H1 (cell line): ENCODE measurements at regions not wholly inside any gene's neighbourhood (a gene's known extent, or its start where the extent isn't known, plus 50 kb on each side); places are given as distances from the start of the nearest gene placed in this dataset.

Experiments used
- CTCF ChIA-PET: fragments of 300-600 bp; sonication (Branson Sonifier 250); formaldehyde crosslinking; loops from one replicate; lab custom pipeline; 2021; ENCODE audit not compliant: partially characterized antibody; lab: Charles Lee
- POLR2A ChIA-PET: fragments of 300-600 bp; sonication (Branson Sonifier 250); formaldehyde crosslinking; loops from one replicate; lab custom pipeline; 2021; ENCODE audit warnings: inconsistent platforms; ENCODE audit not compliant: partially characterized antibody; lab: Charles Lee
- DNase-seq, 2 experiments: peaks; one replicate each; pipeline versions ENCODE4 v3.0.0 to v3.0.0-alpha.2; 2010 to 2022; ENCODE audit warnings: low spot score in 2 of 2, low read depth in 1 of 2, mixed read lengths in 1 of 2
- FAIRE-seq: peaks from 2 replicates; lab custom pipeline; 2011; peaks lifted over from hg19 to GRCh38; lab: Jason Lieb, UNC
- H2AFZ ChIP-seq: 2 replicates; pipeline ENCODE4 v1.8.1; 2012; ENCODE audit warnings: low read length, inconsistent platforms
- H2AK5ac ChIP-seq: 2 replicates; pipeline ENCODE4 v1.6.1; 2013; ENCODE audit warnings: low read depth, low read length
- H2BK120ac ChIP-seq: replicated peaks from 2 replicates; pipeline ENCODE3; 2013; ENCODE audit warnings: low read depth, low read length, inconsistent platforms
- H2BK12ac ChIP-seq: 2 replicates; pipeline ENCODE4 v1.6.1; 2013; ENCODE audit warnings: low read depth, low read length
- H2BK15ac ChIP-seq: 2 replicates; pipeline ENCODE4 v1.6.1; 2013; ENCODE audit warnings: low read length
- H2BK20ac ChIP-seq: 2 replicates; pipeline ENCODE4 v1.6.1; 2013; ENCODE audit warnings: low read length
- H2BK5ac ChIP-seq: 2 replicates; pipeline ENCODE4 v1.6.1; 2013; ENCODE audit warnings: low read depth, low read length
- H3K14ac ChIP-seq: 2 replicates; pipeline ENCODE4 v1.6.1; 2013; ENCODE audit warnings: inconsistent platforms; ENCODE audit not compliant: insufficient read length
- H3K18ac ChIP-seq: 2 replicates; pipeline ENCODE4 v1.6.1; 2013; ENCODE audit warnings: low read length; ENCODE audit errors: extremely low read depth
- H3K23ac ChIP-seq: 2 replicates; pipeline ENCODE4 v1.6.1; 2013; ENCODE audit warnings: inconsistent platforms; ENCODE audit not compliant: insufficient read length
- H3K23me2 ChIP-seq: 2 replicates; pipeline ENCODE4 v1.6.1; 2013; ENCODE audit warnings: low read depth, low read length
- H3K27ac ChIP-seq: 2 replicates; pipeline ENCODE4 v1.6.1; 2011; ENCODE audit warnings: low read depth, low read length, inconsistent platforms
- H3K27me3 ChIP-seq, 4 experiments: replicated peaks in 1 of 4; 1 replicate in 1 of 4; 2 replicates in 3 of 4; pipeline versions ENCODE4 v1.6.1 to v1.8.1; 2011 to 2013; ENCODE audit warnings: low read length in 3 of 4, mild to moderate bottlenecking in 3 of 4, inconsistent platforms in 2 of 4, mixed read lengths in 2 of 4, moderate library complexity in 1 of 4; ENCODE audit not compliant: control insufficient read depth in 3 of 4, insufficient read depth in 3 of 4; ENCODE audit errors: extremely low read depth in 1 of 4
- H3K36me3 ChIP-seq, 4 experiments: 2 replicates each; pipeline versions ENCODE4 v1.6.1 to v1.8.1; 2011 to 2013; ENCODE audit warnings: mild to moderate bottlenecking in 4 of 4, low read length in 3 of 4, moderate library complexity in 2 of 4, control low read depth in 1 of 4, inconsistent platforms in 1 of 4; ENCODE audit not compliant: insufficient read depth in 4 of 4, control insufficient read depth in 2 of 4
- H3K4ac ChIP-seq: replicated peaks from 2 replicates; pipeline ENCODE3; 2013; ENCODE audit warnings: low read length, low read depth, mixed read lengths, inconsistent platforms; ENCODE audit not compliant: insufficient read length
- H3K4me1 ChIP-seq, 4 experiments: replicated peaks in 1 of 4; 1 replicate in 1 of 4; 2 replicates in 3 of 4; pipeline versions ENCODE4 v1.6.1 to v1.8.1; 2011 to 2013; ENCODE audit warnings: low read length in 3 of 4, inconsistent platforms in 2 of 4, mixed read lengths in 1 of 4; ENCODE audit not compliant: insufficient read depth in 4 of 4, control insufficient read depth in 3 of 4
- H3K4me2 ChIP-seq, 2 experiments: 2 replicates each; pipeline versions ENCODE4 v1.6.1 to v1.8.1; 2011 to 2013; ENCODE audit warnings: low read depth in 2 of 2, low read length in 2 of 2, control low read depth in 1 of 2, inconsistent platforms in 1 of 2, mild to moderate bottlenecking in 1 of 2; ENCODE audit not compliant: insufficient read depth in 1 of 2
- H3K4me3 ChIP-seq, 4 experiments: fragments of 200-600, 300-600 bp in 1 of 4; sonication (generic), shearing (Covaris generic), sonication (Bioruptor Twin) in 1 of 4; 2 replicates each; pipeline versions ENCODE4 v1.5.1 to v1.8.1; 2011 to 2016; ENCODE audit warnings: low read length in 4 of 4, low read depth in 3 of 4, control low read depth in 2 of 4, inconsistent platforms in 2 of 4, mild to moderate bottlenecking in 2 of 4, mixed read lengths in 1 of 4, moderate library complexity in 1 of 4; ENCODE audit not compliant: insufficient read depth in 2 of 4; ENCODE audit errors: extremely low read depth in 1 of 4
- H3K56ac ChIP-seq: replicated peaks from 2 replicates; pipeline ENCODE3; 2013; ENCODE audit warnings: low read depth, mild to moderate bottlenecking, mixed read lengths, low read length, inconsistent platforms; ENCODE audit not compliant: insufficient read length
- H3K79me1 ChIP-seq: 2 replicates; pipeline ENCODE4 v1.6.1; 2013; ENCODE audit warnings: low read depth, low read length, control low read depth
- H3K79me2 ChIP-seq, 2 experiments: 2 replicates each; pipeline versions ENCODE4 v1.6.1 to v1.8.1; 2012 to 2013; ENCODE audit warnings: low read length in 2 of 2, mild to moderate bottlenecking in 2 of 2, inconsistent platforms in 1 of 2; ENCODE audit not compliant: insufficient read depth in 2 of 2, control insufficient read depth in 1 of 2
- H3K9ac ChIP-seq, 4 experiments: replicated peaks in 1 of 4; 1 replicate in 1 of 4; 2 replicates in 3 of 4; pipeline versions ENCODE4 v1.6.1 to v1.8.1; 2011 to 2013; ENCODE audit warnings: low read depth in 3 of 4, low read length in 3 of 4, control low read depth in 2 of 4, mild to moderate bottlenecking in 2 of 4, moderate library complexity in 2 of 4, inconsistent platforms in 1 of 4; ENCODE audit errors: extremely low read depth in 1 of 4
- H3K9me3 ChIP-seq, 2 experiments: 2 replicates each; pipeline versions ENCODE4 v1.6.1 to v1.8.1; 2012 to 2013; ENCODE audit warnings: mild to moderate bottlenecking in 2 of 2, moderate library complexity in 2 of 2, control low read depth in 1 of 2, inconsistent platforms in 1 of 2, low read depth in 1 of 2, low read length in 1 of 2, mixed read lengths in 1 of 2; ENCODE audit not compliant: insufficient read depth in 2 of 2
- H4K20me1 ChIP-seq, 2 experiments: replicated peaks in 1 of 2; 2 replicates each; pipeline versions ENCODE3 to v1.8.1; 2011 to 2013; ENCODE audit warnings: inconsistent platforms in 2 of 2, low read length in 2 of 2, mild to moderate bottlenecking in 1 of 2; ENCODE audit not compliant: insufficient read depth in 2 of 2, control insufficient read depth in 1 of 2
- H4K5ac ChIP-seq: 2 replicates; pipeline ENCODE4 v1.6.1; 2013; ENCODE audit warnings: low read length, low read depth, mixed read lengths, inconsistent platforms; ENCODE audit not compliant: insufficient read length
- H4K8ac ChIP-seq: 2 replicates; pipeline ENCODE4 v1.8.0; 2013; ENCODE audit warnings: mild to moderate bottlenecking, moderate library complexity, low read length, inconsistent platforms; ENCODE audit not compliant: insufficient read depth; ENCODE audit errors: extremely low read depth
- H4K91ac ChIP-seq: replicated peaks from 2 replicates; pipeline ENCODE3; 2013; ENCODE audit warnings: low read length, mixed read lengths, inconsistent platforms; ENCODE audit not compliant: insufficient read length
- ASH2L ChIP-seq: fragments of 200-600, 300-600 bp; sonication (generic); IDR thresholded peaks from one replicate; pipeline ENCODE4 v1.7.1; 2017; ENCODE audit warnings: low read length
- BCL11A ChIP-seq, 2 experiments: IDR thresholded peaks; one replicate each; pipeline ENCODE4 v1.6.1; 2011; ENCODE audit warnings: low read depth in 2 of 2, low read length in 2 of 2, mild to moderate bottlenecking in 2 of 2
- CEBPB ChIP-seq: IDR thresholded peaks from 2 replicates; pipeline ENCODE4 v1.6.1; 2012; ENCODE audit warnings: low read depth, low read length
- CHD1 ChIP-seq: IDR thresholded peaks from 2 replicates; pipeline ENCODE4 v1.6.1; 2012; ENCODE audit warnings: low read depth, low read length, improper control_type of control experiment
- HDAC2 ChIP-seq, 2 experiments: fragments of 300-600 bp in 1 of 2; sonication (generic) in 1 of 2; IDR thresholded peaks; 2 replicates each; pipeline ENCODE4 v1.6.1; 2011 to 2012; ENCODE audit warnings: low read depth in 2 of 2, low read length in 2 of 2, mild to moderate bottlenecking in 2 of 2, moderate library complexity in 2 of 2, borderline replicate concordance in 1 of 2, inconsistent platforms in 1 of 2
- HDAC6 ChIP-seq: IDR thresholded peaks from one replicate; pipeline ENCODE4 v1.7.1; 2012; ENCODE audit warnings: low read depth, mild to moderate bottlenecking, inconsistent platforms, low read length, moderate library complexity
- NRF1 ChIP-seq: IDR thresholded peaks from 2 replicates; pipeline ENCODE4 v1.6.1; 2011; ENCODE audit warnings: mild to moderate bottlenecking, low read depth, low read length, improper control_type of control experiment
- RFX5 ChIP-seq: IDR thresholded peaks from 2 replicates; pipeline ENCODE4 v1.6.1; 2011; ENCODE audit warnings: low read depth, low read length, improper control_type of control experiment, borderline replicate concordance
- SAP30 ChIP-seq: fragments of 300-600 bp; sonication (generic); IDR thresholded peaks from 2 replicates; pipeline ENCODE4 v1.7.1; 2012; ENCODE audit warnings: low read length, moderate library complexity, mild to moderate bottlenecking, inconsistent platforms; ENCODE audit not compliant: insufficient read depth, insufficient replicate concordance
- TAF1 ChIP-seq: IDR thresholded peaks from 2 replicates; pipeline ENCODE4 v1.6.1; 2011; ENCODE audit warnings: mild to moderate bottlenecking, low read depth, low read length
- WGBS, 2 experiments: shearing (Covaris generic) in 1 of 2; methylation state at CpG; one replicate each; pipeline versions ENCODE4 v1.1.6 to v1.1.7; 2013 to 2015; ENCODE audit warnings: low lambda C conversion rate in 2 of 2, mixed read lengths in 2 of 2, inconsistent platforms in 1 of 2, low coverage in 1 of 2, missing lambda C conversion rate in 1 of 2; ENCODE audit not compliant: insufficient replicate concordance in 2 of 2, insufficient coverage in 1 of 2, insufficient read length in 1 of 2; ENCODE audit errors: extremely low coverage in 1 of 2, missing lambda C conversion rate in 1 of 2; 5-methylcytosine and 5-hydroxymethylcytosine counted together
- TF ChIP-seq, protein P1 (sequence below): IDR thresholded peaks from 2 replicates; pipeline ENCODE4 v1.6.1; 2011; ENCODE audit warnings: low read depth, mild to moderate bottlenecking, low read length; ENCODE audit not compliant: insufficient read depth
- TF ChIP-seq, protein P2 (sequence below): IDR thresholded peaks from 2 replicates; pipeline ENCODE4 v1.6.1; 2011; ENCODE audit warnings: low read length, improper control_type of control experiment

DNA sequence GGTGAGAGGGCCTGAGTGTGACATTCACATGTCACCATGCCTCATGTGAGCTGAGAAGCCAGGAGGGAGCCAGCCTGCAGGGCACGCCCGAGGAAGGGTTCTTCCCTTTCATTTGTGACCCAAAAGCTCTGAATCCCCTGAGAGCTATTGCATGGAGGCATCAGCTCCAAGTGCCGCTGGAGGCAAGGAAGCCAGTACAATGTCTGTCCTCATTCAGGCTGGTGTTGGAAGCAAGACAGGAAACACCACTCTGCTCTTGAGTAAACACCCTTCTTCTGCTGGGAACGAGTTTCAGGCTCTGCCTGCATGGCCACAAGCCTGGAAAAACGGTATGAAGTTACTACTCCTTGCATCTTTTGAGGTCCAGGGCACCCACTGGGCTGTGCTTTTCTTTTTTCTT lies 83.8 kb upstream of the LARGE1 start:
- no peak overlapping the region for H2BK5ac ChIP-seq
- no peak overlapping the region for H3K56ac ChIP-seq
- no peak overlapping the region for H3K4ac ChIP-seq
- DNase-seq: no peak
- H3K79me2 ChIP-seq: no peaks in the 10 kb centered on the region
- H3K27ac ChIP-seq: no peak overlapping the region
- no peak overlapping the region for H4K91ac ChIP-seq
- no peaks in the 10 kb centered on the region for H4K20me1 ChIP-seq
- no peak overlapping the region for H2BK12ac ChIP-seq
- H3K14ac ChIP-seq: no peak overlapping the region
- H2BK20ac ChIP-seq: no peak overlapping the region
- H3K4me3 ChIP-seq: no peak overlapping the region
- no peak overlapping the region for H2AFZ ChIP-seq
- H3K4me2 ChIP-seq: no peak overlapping the region
- no peak overlapping the region for H3K23ac ChIP-seq
- ChIA-PET CTCF (interaction anchor here (0.7 kb wide), 1 partner anchor 727 kb away, joined by 3 read pairs; no protein-coding TSS in a partner anchor), POLR2A (no interaction called here)
- H3K27me3 ChIP-seq: no peaks in the 10 kb centered on the region
- no peak for FAIRE-seq
- no peak overlapping the region for H3K9ac ChIP-seq
- H3K36me3 ChIP-seq: no peaks in the 10 kb centered on the region
- H2BK120ac ChIP-seq: no peak overlapping the region
- H3K79me1 ChIP-seq: no peaks in the 10 kb centered on the region
- H3K23me2 ChIP-seq: no peaks in the 10 kb centered on the region; the same call in 1 of the 2 replicates
- no peak overlapping the region for H4K8ac ChIP-seq
- H3K9me3 ChIP-seq: peaks cover 29 to 32% of the 10 kb centered on the region in 2 experiments
- H2BK15ac ChIP-seq: no peak overlapping the region
- no peak overlapping the region for H3K18ac ChIP-seq
- TF ChIP-seq CHD1 (no peak), CEBPB (no peak), BCL11A (IDR thresholded peaks at IDR 0.05; ENCODE audit: low read depth in 2 of 2, low read length in 2 of 2) (no peak), HDAC6 (no peak), NRF1 (no peak), RFX5 (no peak), TAF1 (no peak), HDAC2 (IDR thresholded peaks at IDR 0.05; ENCODE audit: borderline replicate concordance in 1 of 2, low read depth in 2 of 2, low read length in 2 of 2) (no peak), ASH2L (no peak), SAP30 (no peak)
- TF ChIP-seq, protein P1, sequence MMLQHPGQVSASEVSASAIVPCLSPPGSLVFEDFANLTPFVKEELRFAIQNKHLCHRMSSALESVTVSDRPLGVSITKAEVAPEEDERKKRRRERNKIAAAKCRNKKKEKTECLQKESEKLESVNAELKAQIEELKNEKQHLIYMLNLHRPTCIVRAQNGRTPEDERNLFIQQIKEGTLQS: no peak
- TF ChIP-seq, protein P2, sequence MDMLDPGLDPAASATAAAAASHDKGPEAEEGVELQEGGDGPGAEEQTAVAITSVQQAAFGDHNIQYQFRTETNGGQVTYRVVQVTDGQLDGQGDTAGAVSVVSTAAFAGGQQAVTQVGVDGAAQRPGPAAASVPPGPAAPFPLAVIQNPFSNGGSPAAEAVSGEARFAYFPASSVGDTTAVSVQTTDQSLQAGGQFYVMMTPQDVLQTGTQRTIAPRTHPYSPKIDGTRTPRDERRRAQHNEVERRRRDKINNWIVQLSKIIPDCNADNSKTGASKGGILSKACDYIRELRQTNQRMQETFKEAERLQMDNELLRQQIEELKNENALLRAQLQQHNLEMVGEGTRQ: no peak
- TF ChIP-seq, all 59 proteins: peak for 0
- H4K5ac ChIP-seq: no peak overlapping the region
- WGBS, 2 experiments: 88% methylated on average over 5 of the region's 5 CpGs; no CpG with 5 or more reads in 1 of the 2 experiments
- no peaks in the 10 kb centered on the region for H3K4me1 ChIP-seq
- 0 out of 2 replicates have a peak overlapping the region, but pooled peaks have one; percentile 13 for H2AK5ac ChIP-seq
